H9 (cell line): ENCODE measurements at regions not wholly inside any gene's neighbourhood (a gene's known extent, or its start where the extent isn't known, plus 50 kb on each side); places are given as distances from the start of the nearest gene placed in this dataset.

ENCODE experiments used
- DNase-seq: peaks from one replicate; pipeline ENCODE4 v3.0.0-alpha.2; 2017
- H2AFZ ChIP-seq: one replicate; pipeline ENCODE4 v1.6.1; 2013; ENCODE audit warnings: mild to moderate bottlenecking, low read length, control low read depth, moderate library complexity
- H2AK5ac ChIP-seq: 2 replicates; pipeline ENCODE4 v1.6.1; 2013; ENCODE audit warnings: low read length, control low read depth, mixed read lengths; ENCODE audit not compliant: insufficient read length
- H2BK120ac ChIP-seq: one replicate; pipeline ENCODE4 v1.6.1; 2013; ENCODE audit warnings: low read depth, mild to moderate bottlenecking, low read length, control low read depth, inconsistent platforms; ENCODE audit not compliant: poor library complexity, severe bottlenecking
- H2BK12ac ChIP-seq: 2 replicates; pipeline ENCODE4 v1.6.1; 2013; ENCODE audit warnings: low read length, control low read depth, mixed read lengths, low read depth; ENCODE audit not compliant: insufficient read length
- H2BK15ac ChIP-seq: 2 replicates; pipeline ENCODE4 v1.6.1; 2013; ENCODE audit warnings: low read depth, low read length, control low read depth
- H2BK20ac ChIP-seq: one replicate; pipeline ENCODE4 v1.6.1; 2013; ENCODE audit warnings: low read depth, mild to moderate bottlenecking, low read length, control low read depth, inconsistent platforms; ENCODE audit not compliant: poor library complexity, severe bottlenecking
- H2BK5ac ChIP-seq: 2 replicates; pipeline ENCODE4 v1.6.1; 2013; ENCODE audit warnings: low read length, control low read depth, mixed read lengths; ENCODE audit not compliant: insufficient read length
- H3K14ac ChIP-seq: 2 replicates; pipeline ENCODE4 v1.6.1; 2013; ENCODE audit warnings: low read length, control low read depth; ENCODE audit not compliant: insufficient read depth
- H3K18ac ChIP-seq: 2 replicates; pipeline ENCODE4 v1.6.1; 2013; ENCODE audit warnings: low read depth, mild to moderate bottlenecking, mixed read lengths, low read length, control low read depth; ENCODE audit not compliant: insufficient read length
- H3K23ac ChIP-seq: 2 replicates; pipeline ENCODE4 v1.6.1; 2013; ENCODE audit warnings: low read length, control low read depth, mixed read lengths, low read depth; ENCODE audit not compliant: insufficient read length
- H3K23me2 ChIP-seq: 2 replicates; pipeline ENCODE4 v1.6.1; 2013; ENCODE audit warnings: low read depth, mild to moderate bottlenecking, mixed read lengths, low read length, control low read depth; ENCODE audit not compliant: insufficient read length, poor library complexity, severe bottlenecking
- H3K27ac ChIP-seq: 2 replicates; pipeline ENCODE4 v1.5.1; 2013; ENCODE audit warnings: low read length, control low read depth, mixed read lengths, low read depth; ENCODE audit not compliant: insufficient read length
- H3K27me3 ChIP-seq: 2 replicates; pipeline ENCODE4 v1.6.1; 2013; ENCODE audit warnings: low read length, control low read depth, inconsistent platforms; ENCODE audit not compliant: insufficient read depth
- H3K4ac ChIP-seq: 2 replicates; pipeline ENCODE4 v1.6.1; 2013; ENCODE audit warnings: low read depth, mild to moderate bottlenecking, control low read depth, inconsistent platforms, low read length, moderate library complexity
- H3K4me1 ChIP-seq: 2 replicates; pipeline ENCODE4 v1.6.1; 2013; ENCODE audit warnings: low read length, control low read depth, inconsistent platforms; ENCODE audit not compliant: insufficient read depth
- H3K4me2 ChIP-seq: 2 replicates; pipeline ENCODE4 v1.6.1; 2013; ENCODE audit warnings: low read length, control low read depth, mixed read lengths; ENCODE audit not compliant: insufficient read length, insufficient read depth
- H3K56ac ChIP-seq: 2 replicates; pipeline ENCODE4 v1.6.1; 2013; ENCODE audit warnings: low read depth, mild to moderate bottlenecking, mixed read lengths, low read length, control low read depth; ENCODE audit not compliant: insufficient read length
- H3K79me1 ChIP-seq: 2 replicates; pipeline ENCODE4 v1.6.1; 2013; ENCODE audit warnings: low read depth, mild to moderate bottlenecking, moderate library complexity, low read length, control low read depth, inconsistent platforms; ENCODE audit not compliant: insufficient read depth, poor library complexity, severe bottlenecking
- H3K79me2 ChIP-seq: 2 replicates; pipeline ENCODE4 v1.6.1; 2013; ENCODE audit warnings: low read length, control low read depth, inconsistent platforms; ENCODE audit not compliant: insufficient read depth
- H3K9ac ChIP-seq: 2 replicates; pipeline ENCODE4 v1.6.1; 2013; ENCODE audit warnings: low read length, control low read depth, mixed read lengths; ENCODE audit not compliant: insufficient read length; ENCODE audit errors: extremely low read depth
- H3K9me3 ChIP-seq: one replicate; pipeline ENCODE4 v1.6.1; 2013; ENCODE audit warnings: low read depth, low read length, inconsistent platforms; ENCODE audit not compliant: control insufficient read depth
- H3T11ph ChIP-seq: one replicate; pipeline ENCODE4 v1.6.1; 2013; ENCODE audit warnings: mild to moderate bottlenecking, low read length, control low read depth, inconsistent platforms
- H4K20me1 ChIP-seq: one replicate; pipeline ENCODE4 v1.6.1; 2013; ENCODE audit not compliant: control insufficient read depth, insufficient read length, insufficient read depth
- H4K5ac ChIP-seq: 2 replicates; pipeline ENCODE4 v1.6.1; 2013; ENCODE audit warnings: low read depth, mild to moderate bottlenecking, mixed read lengths, low read length, control low read depth; ENCODE audit not compliant: insufficient read length
- H4K8ac ChIP-seq: replicated peaks from 2 replicates; pipeline ENCODE4 v1.6.1; 2013; ENCODE audit warnings: low read length, control low read depth, mixed read lengths, low read depth; ENCODE audit not compliant: insufficient read length
- H4K91ac ChIP-seq: 2 replicates; pipeline ENCODE4 v1.6.1; 2013; ENCODE audit warnings: low read depth, mild to moderate bottlenecking, moderate library complexity, mixed read lengths, low read length, control low read depth; ENCODE audit not compliant: insufficient read length
- H3K27ac Mint-ChIP-seq, 3 experiments: 2 replicates in 2 of 3; 3 replicates in 1 of 3; pipeline ENCODE4 v1.8.0; 2020 to 2021; ENCODE audit warnings: mixed read lengths in 3 of 3, mild to moderate bottlenecking in 1 of 3, moderate library complexity in 1 of 3
- H3K27me3 Mint-ChIP-seq: 2 replicates; pipeline ENCODE4 v1.8.0; 2021; ENCODE audit warnings: low read depth, mild to moderate bottlenecking, moderate library complexity, mixed read lengths
- H3K36me3 Mint-ChIP-seq, 3 experiments: 2 replicates in 2 of 3; 3 replicates in 1 of 3; pipeline ENCODE4 v1.8.0; 2020 to 2021; ENCODE audit warnings: low read depth in 3 of 3, mixed read lengths in 3 of 3; ENCODE audit not compliant: insufficient read depth in 1 of 3
- H3K4me1 Mint-ChIP-seq, 2 experiments: 2 replicates each; pipeline ENCODE4 v1.8.0; 2020; ENCODE audit warnings: mixed read lengths in 2 of 2
- H3K4me3 Mint-ChIP-seq, 2 experiments: 2 replicates in 1 of 2; 3 replicates in 1 of 2; pipeline ENCODE4 v1.8.0; 2020 to 2021; ENCODE audit warnings: mild to moderate bottlenecking in 2 of 2, mixed read lengths in 2 of 2, moderate library complexity in 1 of 2
- H3K9me3 Mint-ChIP-seq, 2 experiments: 2 replicates in 1 of 2; 3 replicates in 1 of 2; pipeline ENCODE4 v1.8.0; 2020; ENCODE audit warnings: mild to moderate bottlenecking in 2 of 2, mixed read lengths in 2 of 2, moderate library complexity in 1 of 2
- CTCF ChIP-seq: fragments of 200-600 bp; sonication (generic); conservative IDR thresholded peaks from 3 replicates; pipeline ENCODE4 v1.8.0; 2021; ENCODE audit warnings: antibody characterized with exemption, mild to moderate bottlenecking
- WGBS: extraction: QIAGEN DNeasy Blood & Tissue Kit; methylation state at CpG from one replicate; pipeline ENCODE4 v1.1.7; 2013; ENCODE audit warnings: missing lambda C conversion rate, low lambda C conversion rate, mixed read lengths; ENCODE audit not compliant: insufficient read length; ENCODE audit errors: extremely low coverage; 5-methylcytosine and 5-hydroxymethylcytosine counted together

- no peak overlapping the region for H3K23ac ChIP-seq
- no peak overlapping the region for H3K4me2 ChIP-seq
- H3K56ac ChIP-seq: no peak overlapping the region
- no peaks in the 10 kb centered on the region for H3K79me1 ChIP-seq
- no peaks in the 10 kb centered on the region for H3K79me2 ChIP-seq
- no peaks in the 10 kb centered on the region for H3K4me1 ChIP-seq
- no peak overlapping the region for H3K4ac ChIP-seq
- no peak overlapping the region for H2AK5ac ChIP-seq
- no peaks in the 10 kb centered on the region for H3K23me2 ChIP-seq
- no peak overlapping the region for H3K4me3 Mint-ChIP-seq
- H4K20me1 ChIP-seq: no peaks in the 10 kb centered on the region
- no peak overlapping the region for H2BK20ac ChIP-seq
- no peaks in the 10 kb centered on the region for H3K9me3 ChIP-seq
- H3K18ac ChIP-seq: no peak overlapping the region
- H3T11ph ChIP-seq: no peak overlapping the region
- H2BK5ac ChIP-seq: no peak overlapping the region
- H3K27me3 Mint-ChIP-seq: no peaks in the 10 kb centered on the region
- H2AFZ ChIP-seq: no peak overlapping the region
- no peaks in the 10 kb centered on the region for H3K36me3 Mint-ChIP-seq
- H2BK120ac ChIP-seq: no peak overlapping the region
- no peak overlapping the region for H2BK12ac ChIP-seq
- no peak overlapping the region for H4K91ac ChIP-seq
- H4K5ac ChIP-seq: no peak overlapping the region
- no peak for DNase-seq
- TF ChIP-seq CTCF: no peak
- no peaks in the 10 kb centered on the region for H3K4me1 Mint-ChIP-seq
- no peak overlapping the region for H3K27ac ChIP-seq
- no peaks in the 10 kb centered on the region for H3K27me3 ChIP-seq
- no peak overlapping the region for H2BK15ac ChIP-seq
- no peak overlapping the region for H4K8ac ChIP-seq
- H3K27ac Mint-ChIP-seq: no peak overlapping the region
- no CpG with 5 or more reads among the region's 3 CpGs for WGBS
- peaks cover 2 to 3% of the 10 kb centered on the region in 2 experiments; a peak in 3 of 5 replicates for H3K9me3 Mint-ChIP-seq
- H3K14ac ChIP-seq: no peak overlapping the region
- H3K9ac ChIP-seq: no peak overlapping the region
These were observed 688.4 kb downstream of the REEP3 start for GRCh38 chr10:64209561-64209960.
